ENCODE measurements at regions not wholly inside any gene's neighbourhood (a gene's known extent, or its start where the extent isn't known, plus 50 kb on each side); places are given as distances from the start of the nearest gene placed in this dataset.

DNA sequence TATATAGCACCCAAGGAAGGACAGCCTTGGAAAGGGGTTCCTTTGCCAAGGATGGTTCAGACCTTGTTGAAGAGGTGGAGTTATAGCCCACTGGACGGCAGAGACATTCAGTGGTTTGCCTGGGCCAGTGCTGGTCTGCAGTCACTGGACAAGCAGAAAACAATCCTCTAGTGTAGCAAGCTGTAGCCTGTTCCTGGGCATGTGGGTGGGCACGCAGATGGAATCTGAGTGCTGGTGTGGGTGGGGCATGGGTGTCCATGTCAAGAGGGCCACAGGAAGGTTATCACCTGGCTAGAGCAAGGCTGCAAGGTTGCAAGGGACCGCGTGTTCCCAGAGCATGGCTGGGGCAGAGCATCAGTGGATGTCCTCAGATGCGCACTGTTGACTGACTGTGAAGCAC is 244.7 kb downstream of the PTPRU start:
- no peaks in the 10 kb centered on the region for H3K36me3 Mint-ChIP-seq (ENCODE audit: insufficient read depth)

DNA sequence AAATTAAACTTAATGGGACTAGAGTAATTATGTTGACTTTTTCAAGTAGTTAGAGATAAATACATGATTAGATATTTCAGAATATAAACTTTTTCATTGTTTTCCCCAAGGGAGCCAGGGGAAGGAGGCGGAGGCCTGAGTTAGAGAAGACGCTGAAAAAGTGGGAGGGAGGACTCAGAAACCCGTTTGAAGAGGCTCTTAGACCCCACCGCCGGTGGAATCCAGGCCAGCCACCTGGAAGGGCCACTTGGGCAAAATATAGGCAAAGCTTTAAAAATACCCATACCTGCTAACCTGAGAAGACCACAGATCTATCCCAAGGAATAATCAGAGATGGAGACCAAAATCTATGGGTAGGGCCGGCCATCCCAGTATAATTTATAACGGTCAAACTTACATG is 242.6 kb downstream of the PTPRU start:
- H3K9me3 Mint-ChIP-seq (ENCODE audit: low read depth), result no peaks in the 10 kb centered on the region

More for the DNA sequence above, 244.7 kb downstream of the PTPRU start:
- Mint-ChIP-seq H3K4me1 (ENCODE audit: low read depth) (peaks cover 11% of the 10 kb centered on the region), H3K27ac (no peak overlapping the region), H3K4me3 (ENCODE audit: low read depth) (no peak overlapping the region), H3K9me3 (ENCODE audit: low read depth) (no peaks in the 10 kb centered on the region), H3K27me3 (peaks cover 4% of the 10 kb centered on the region)
- TF ChIP-seq CTCF (IDR thresholded peaks at IDR 0.05; ENCODE audit: unreplicated experiment), result no peak
- no peak for DNase-seq (ENCODE audit: low spot score, unreplicated experiment)

DNA sequence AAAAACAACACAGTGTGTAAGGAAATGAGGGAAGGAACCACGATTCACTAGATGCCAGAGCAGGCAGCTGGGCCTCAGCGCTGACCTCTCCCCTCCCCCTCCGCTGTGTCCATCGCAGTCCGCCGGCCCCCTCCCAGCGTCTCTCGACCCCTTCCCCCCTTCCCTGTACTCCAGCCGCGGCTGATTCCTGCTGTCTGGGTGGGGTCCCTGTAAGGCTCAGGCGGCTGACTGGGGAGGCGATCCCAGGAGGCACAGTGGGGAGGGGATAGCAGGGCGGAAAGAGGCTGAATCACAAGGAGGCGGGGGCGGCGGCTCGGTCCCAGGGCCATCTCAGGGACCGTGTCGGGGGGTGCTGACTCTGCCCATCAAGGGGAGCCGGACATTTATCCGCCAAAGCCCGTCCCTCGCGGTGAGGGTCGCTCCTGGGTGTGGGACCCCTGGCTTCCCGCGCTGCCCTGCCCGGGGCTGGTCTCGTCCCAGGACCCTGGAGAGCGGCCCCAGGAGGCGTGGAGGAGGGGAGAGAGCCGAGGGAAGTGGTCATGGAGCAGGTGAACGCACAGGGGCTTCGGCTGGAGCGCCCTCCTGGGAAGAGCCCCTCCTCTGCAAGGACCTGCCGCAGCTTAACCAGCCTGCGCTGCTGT is 241.9 kb downstream of the PTPRU start:
- peaks cover 4% of the 10 kb centered on the region for H3K27me3 Mint-ChIP-seq
- no peak overlapping the region for H3K27ac Mint-ChIP-seq
- peak; percentile 71 for DNase-seq (ENCODE audit: low spot score, unreplicated experiment)
- H3K9me3 Mint-ChIP-seq (ENCODE audit: low read depth), result no peaks in the 10 kb centered on the region
- peak overlapping the region; percentile 55 for H3K4me3 Mint-ChIP-seq (ENCODE audit: low read depth)
- H3K36me3 Mint-ChIP-seq (ENCODE audit: insufficient read depth), result no peaks in the 10 kb centered on the region
- no peak for TF ChIP-seq CTCF (IDR thresholded peaks at IDR 0.05; ENCODE audit: unreplicated experiment)
- peaks cover 34% of the 10 kb centered on the region for H3K4me1 Mint-ChIP-seq (ENCODE audit: low read depth)

More for the DNA sequence above, 242.6 kb downstream of the PTPRU start:
- Mint-ChIP-seq H3K27ac (no peak overlapping the region), H3K4me3 (ENCODE audit: low read depth) (peak overlapping the region; percentile 3), H3K27me3 (peaks cover 4% of the 10 kb centered on the region), H3K4me1 (ENCODE audit: low read depth) (peaks cover 28% of the 10 kb centered on the region), H3K36me3 (ENCODE audit: insufficient read depth) (no peaks in the 10 kb centered on the region)
- TF ChIP-seq CTCF (IDR thresholded peaks at IDR 0.05; ENCODE audit: unreplicated experiment), result no peak
- no peak for DNase-seq (ENCODE audit: low spot score, unreplicated experiment)

DNA sequence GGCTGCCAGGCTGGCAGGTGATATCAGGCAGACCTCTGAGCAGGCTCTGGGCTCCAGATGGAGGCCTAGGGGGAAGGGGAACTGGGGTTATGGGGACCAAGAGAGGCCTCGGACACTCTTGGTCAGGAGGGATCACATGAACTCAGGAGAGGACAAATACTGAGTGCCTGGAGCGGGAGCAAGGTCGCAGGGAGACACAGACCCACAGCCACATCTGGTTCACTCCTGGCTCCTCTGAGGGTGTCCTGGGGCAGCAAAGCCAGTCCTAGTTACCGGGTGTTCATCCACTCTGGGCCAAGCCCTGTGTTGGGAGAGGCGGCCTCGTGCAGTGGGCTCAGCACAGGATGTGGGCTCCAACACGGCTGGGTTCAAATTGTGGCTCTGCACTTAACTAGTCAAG is 239.0 kb downstream of the PTPRU start:
- no peak for DNase-seq (ENCODE audit: low spot score, unreplicated experiment)
- H3K36me3 Mint-ChIP-seq (ENCODE audit: insufficient read depth), result no peaks in the 10 kb centered on the region
- H3K27me3 Mint-ChIP-seq, result no peaks in the 10 kb centered on the region
- H3K9me3 Mint-ChIP-seq (ENCODE audit: low read depth), result no peaks in the 10 kb centered on the region
- no peak for TF ChIP-seq CTCF (IDR thresholded peaks at IDR 0.05; ENCODE audit: unreplicated experiment)
- H3K27ac Mint-ChIP-seq, result no peak overlapping the region
- peaks cover 57% of the 10 kb centered on the region for H3K4me1 Mint-ChIP-seq (ENCODE audit: low read depth)
- no peak overlapping the region for H3K4me3 Mint-ChIP-seq (ENCODE audit: low read depth)

DNA sequence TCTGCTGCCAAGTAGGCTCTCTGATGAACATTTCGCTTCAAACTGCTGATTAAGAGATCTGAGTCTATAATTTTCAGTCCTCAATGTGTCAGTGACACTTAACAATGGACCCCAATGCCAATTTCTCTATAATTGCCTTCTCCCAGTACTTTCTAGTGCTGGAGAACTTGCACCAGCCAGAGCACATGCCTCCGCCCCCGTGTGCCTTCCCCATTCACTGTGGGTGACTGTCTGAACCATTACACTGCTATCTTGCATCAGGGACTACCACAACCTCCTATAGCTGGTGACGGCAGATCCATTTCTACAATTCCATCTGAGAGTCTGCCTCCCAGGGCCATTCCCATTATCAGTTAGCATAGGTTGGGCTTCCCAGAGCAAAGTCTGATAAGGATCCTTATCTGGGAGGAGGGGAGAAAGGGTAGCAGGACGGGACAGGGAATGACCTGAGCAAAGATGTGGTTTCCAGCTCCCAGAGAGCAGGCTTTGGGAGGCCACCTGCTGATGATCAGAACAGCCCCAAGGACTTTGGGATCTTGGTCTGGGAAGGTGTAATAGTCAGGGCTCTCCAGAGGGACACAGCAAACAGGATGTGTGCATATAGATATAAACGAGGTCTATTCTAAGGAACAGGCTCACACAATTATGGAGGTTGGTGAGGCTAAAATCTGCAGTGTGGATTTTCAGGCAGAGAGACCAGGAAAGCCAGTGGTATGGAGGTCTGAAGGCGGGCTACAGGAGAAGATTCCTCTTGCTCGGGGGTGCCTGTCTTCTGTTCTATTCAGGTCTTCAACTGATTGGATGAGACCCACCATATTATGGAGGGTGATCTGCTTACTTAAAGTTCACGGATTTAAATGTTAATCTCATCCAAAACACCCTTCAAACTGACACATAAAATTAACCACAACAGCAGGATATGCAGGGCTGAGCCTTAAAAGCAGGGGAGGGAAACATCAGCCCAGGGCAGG is 238.2 kb downstream of the PTPRU start:
- Mint-ChIP-seq H3K27me3 (no peaks in the 10 kb centered on the region), H3K9me3 (ENCODE audit: low read depth) (no peaks in the 10 kb centered on the region), H3K4me3 (ENCODE audit: low read depth) (no peak overlapping the region), H3K27ac (peak overlapping the region; percentile 91), H3K4me1 (ENCODE audit: low read depth) (peaks cover 64% of the 10 kb centered on the region), H3K36me3 (ENCODE audit: insufficient read depth) (no peaks in the 10 kb centered on the region)
- DNase-seq (ENCODE audit: low spot score, unreplicated experiment), result no peak
- no peak for TF ChIP-seq CTCF (IDR thresholded peaks at IDR 0.05; ENCODE audit: unreplicated experiment)

All from progenitor cell of endocrine pancreas (in vitro differentiated cells).